Glutamatergic neuron (in vitro differentiated cells): ENCODE measurements at regions not wholly inside any gene's neighbourhood (a gene's known extent, or its start where the extent isn't known, plus 50 kb on each side); places are given as distances from the start of the nearest gene placed in this dataset.
"Not testable (repeated sequence)": the region's sequence is repeated elsewhere in the genome, so short reads cannot be mapped to it uniquely, and the experiment has no call there.

Experiments used
- DNase-seq: peaks from one replicate; pipeline ENCODE4 v3.0.0; 2022
- H3K27ac Mint-ChIP-seq: one replicate; pipeline ENCODE4 v1.8.0; 2020; ENCODE audit warnings: mild to moderate bottlenecking, mixed read lengths, inconsistent platforms; ENCODE audit not compliant: unreplicated experiment
- H3K27me3 Mint-ChIP-seq: one replicate; pipeline ENCODE4 v1.8.0; 2020; ENCODE audit warnings: mild to moderate bottlenecking, moderate library complexity, mixed read lengths, inconsistent platforms; ENCODE audit not compliant: unreplicated experiment
- H3K36me3 Mint-ChIP-seq: one replicate; pipeline ENCODE4 v1.8.0; 2020; ENCODE audit warnings: mild to moderate bottlenecking, mixed read lengths, inconsistent platforms; ENCODE audit not compliant: unreplicated experiment
- H3K4me1 Mint-ChIP-seq: one replicate; pipeline ENCODE4 v1.8.0; 2020; ENCODE audit warnings: mild to moderate bottlenecking, low read depth, mixed read lengths, inconsistent platforms; ENCODE audit not compliant: unreplicated experiment
- H3K4me3 Mint-ChIP-seq: one replicate; pipeline ENCODE4 v1.8.0; 2020; ENCODE audit warnings: mild to moderate bottlenecking, mixed read lengths, inconsistent platforms; ENCODE audit not compliant: unreplicated experiment
- H3K9me3 Mint-ChIP-seq: one replicate; pipeline ENCODE4 v1.8.0; 2020; ENCODE audit warnings: mild to moderate bottlenecking, moderate library complexity, mixed read lengths, inconsistent platforms; ENCODE audit not compliant: unreplicated experiment
- TF ChIP-seq, protein P1 (sequence below): fragments of 200-600 bp; sonication (generic); IDR thresholded peaks from one replicate; pipeline ENCODE4 v1.5.0; 2021; ENCODE audit not compliant: partially characterized antibody, unreplicated experiment

DNA sequence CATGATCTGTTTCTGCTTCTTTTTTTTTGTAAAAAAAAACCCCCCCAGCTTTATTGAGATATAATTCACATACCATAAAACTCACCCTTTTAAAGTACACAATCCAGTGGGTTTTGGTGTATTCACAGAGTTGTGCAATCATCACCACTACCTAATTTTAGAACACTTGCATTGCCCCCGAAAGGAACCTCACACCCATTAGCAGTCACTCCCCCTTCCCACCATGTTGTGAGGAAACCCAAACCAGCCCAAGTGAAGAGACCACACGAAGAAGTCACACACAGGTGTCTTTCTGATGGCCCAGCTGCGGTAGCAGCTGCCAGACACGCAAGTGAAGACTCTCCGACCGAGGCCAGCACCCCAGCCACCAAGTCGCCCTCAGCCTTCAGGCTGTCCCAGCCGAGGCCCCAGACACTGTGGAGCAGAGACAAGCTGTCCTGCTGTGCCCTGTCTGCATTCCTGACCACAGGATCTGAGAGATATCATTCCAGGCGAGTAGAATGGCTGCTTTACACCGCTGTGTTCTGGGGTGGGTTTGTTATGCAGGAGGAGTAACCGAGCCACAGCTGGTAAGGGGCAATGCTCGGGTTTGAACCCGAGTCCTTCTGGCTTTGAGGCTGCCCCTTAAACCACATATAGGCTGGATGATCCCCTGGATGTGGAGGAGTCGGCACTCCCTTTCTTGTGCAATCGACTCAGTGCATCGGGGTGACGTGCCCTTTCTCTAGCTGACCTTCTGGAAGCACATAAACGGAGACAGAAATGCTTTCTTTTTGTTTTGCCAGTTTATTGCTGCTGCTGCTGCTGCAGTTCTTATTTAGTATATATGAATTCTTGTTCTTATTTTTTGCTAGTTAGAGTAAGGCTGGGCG, 59.1 kb upstream of the PTPN1 start:
- H3K4me3 Mint-ChIP-seq, result no peak overlapping the region
- no peaks in the 10 kb centered on the region for H3K36me3 Mint-ChIP-seq
- no peaks in the 10 kb centered on the region for H3K4me1 Mint-ChIP-seq
- no peak overlapping the region for H3K27ac Mint-ChIP-seq
- TF ChIP-seq, protein P1, sequence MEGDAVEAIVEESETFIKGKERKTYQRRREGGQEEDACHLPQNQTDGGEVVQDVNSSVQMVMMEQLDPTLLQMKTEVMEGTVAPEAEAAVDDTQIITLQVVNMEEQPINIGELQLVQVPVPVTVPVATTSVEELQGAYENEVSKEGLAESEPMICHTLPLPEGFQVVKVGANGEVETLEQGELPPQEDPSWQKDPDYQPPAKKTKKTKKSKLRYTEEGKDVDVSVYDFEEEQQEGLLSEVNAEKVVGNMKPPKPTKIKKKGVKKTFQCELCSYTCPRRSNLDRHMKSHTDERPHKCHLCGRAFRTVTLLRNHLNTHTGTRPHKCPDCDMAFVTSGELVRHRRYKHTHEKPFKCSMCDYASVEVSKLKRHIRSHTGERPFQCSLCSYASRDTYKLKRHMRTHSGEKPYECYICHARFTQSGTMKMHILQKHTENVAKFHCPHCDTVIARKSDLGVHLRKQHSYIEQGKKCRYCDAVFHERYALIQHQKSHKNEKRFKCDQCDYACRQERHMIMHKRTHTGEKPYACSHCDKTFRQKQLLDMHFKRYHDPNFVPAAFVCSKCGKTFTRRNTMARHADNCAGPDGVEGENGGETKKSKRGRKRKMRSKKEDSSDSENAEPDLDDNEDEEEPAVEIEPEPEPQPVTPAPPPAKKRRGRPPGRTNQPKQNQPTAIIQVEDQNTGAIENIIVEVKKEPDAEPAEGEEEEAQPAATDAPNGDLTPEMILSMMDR, result no peak
- H3K27me3 Mint-ChIP-seq, result peaks cover 3% of the 10 kb centered on the region
- peaks cover 5% of the 10 kb centered on the region for H3K9me3 Mint-ChIP-seq
- no peak for DNase-seq

DNA sequence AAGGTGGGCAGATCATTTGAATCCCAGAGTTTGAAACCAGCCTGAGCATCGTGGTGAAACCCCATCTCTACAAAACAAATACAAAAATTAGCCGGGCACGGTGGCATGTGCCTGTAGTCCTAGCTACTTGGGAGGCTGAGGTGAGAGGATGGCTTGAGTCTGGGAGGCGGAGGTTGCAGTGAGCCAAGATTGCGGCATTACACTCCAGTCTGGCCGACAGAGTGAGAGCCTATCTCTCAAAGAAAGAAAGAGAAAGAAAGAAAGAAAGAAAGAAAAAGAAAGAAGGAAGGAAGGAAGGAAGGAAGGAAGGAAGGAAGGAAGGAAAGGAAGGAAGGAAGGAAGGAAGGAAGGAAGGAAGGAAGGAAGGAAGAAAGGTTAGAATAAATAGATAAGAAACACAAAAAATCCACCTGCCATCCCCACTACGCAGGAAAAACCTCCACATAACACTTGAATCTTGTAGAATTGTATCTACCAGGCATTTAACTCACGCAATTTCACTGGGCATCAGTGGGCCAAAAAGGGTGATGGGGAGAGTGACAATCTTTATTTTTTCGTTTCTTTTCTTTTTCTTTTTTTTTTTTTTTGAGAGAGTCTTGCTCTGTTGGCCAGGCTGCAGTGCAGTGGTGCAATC, 58.3 kb upstream of the PTPN1 start:
- H3K36me3 Mint-ChIP-seq, DNase-seq, H3K4me1 Mint-ChIP-seq, H3K9me3 Mint-ChIP-seq, H3K4me3 Mint-ChIP-seq, H3K27me3 Mint-ChIP-seq, H3K27ac Mint-ChIP-seq: not testable (repeated sequence)

DNA sequence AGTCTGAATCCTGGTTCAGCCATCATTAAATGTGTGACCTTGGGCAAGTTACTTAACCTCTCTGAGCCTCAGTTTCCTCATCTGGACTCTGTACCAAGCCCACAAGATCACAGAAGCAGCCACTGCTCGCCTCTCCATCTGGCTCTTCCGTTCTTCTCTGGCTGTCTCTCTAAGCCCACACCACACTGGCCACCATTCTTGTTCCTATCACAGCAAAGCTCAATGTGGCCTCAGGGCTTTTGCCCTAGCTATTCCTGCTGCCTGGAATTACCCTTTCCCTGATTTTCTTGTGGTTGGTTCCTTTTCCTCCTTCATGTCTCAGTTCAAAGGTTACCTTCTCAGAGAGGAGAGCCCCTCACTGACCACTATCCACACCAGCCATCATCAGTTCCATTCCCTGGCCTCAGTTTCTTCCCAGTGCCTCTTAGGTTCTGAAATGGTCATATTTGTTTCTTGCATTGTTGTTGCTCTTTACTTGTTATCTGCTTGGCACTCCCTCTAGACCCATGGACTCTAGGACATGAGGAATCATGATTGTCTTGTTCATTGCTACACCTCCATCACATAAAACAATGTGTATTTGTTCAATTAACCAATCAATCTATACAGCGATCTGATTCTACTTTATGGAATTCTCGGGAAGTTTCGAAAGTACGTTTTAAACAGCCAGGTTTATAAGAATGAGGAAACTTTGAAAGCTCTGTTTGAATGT, 56.5 kb upstream of the PTPN1 start:
- DNase-seq, result no peak
- TF ChIP-seq, protein P1, result no peak
- Mint-ChIP-seq H3K36me3 (no peaks in the 10 kb centered on the region), H3K4me3 (no peak overlapping the region), H3K9me3 (peaks cover under 1% of the 10 kb centered on the region), H3K27ac (no peak overlapping the region), H3K27me3 (no peaks in the 10 kb centered on the region), H3K4me1 (no peaks in the 10 kb centered on the region)

DNA sequence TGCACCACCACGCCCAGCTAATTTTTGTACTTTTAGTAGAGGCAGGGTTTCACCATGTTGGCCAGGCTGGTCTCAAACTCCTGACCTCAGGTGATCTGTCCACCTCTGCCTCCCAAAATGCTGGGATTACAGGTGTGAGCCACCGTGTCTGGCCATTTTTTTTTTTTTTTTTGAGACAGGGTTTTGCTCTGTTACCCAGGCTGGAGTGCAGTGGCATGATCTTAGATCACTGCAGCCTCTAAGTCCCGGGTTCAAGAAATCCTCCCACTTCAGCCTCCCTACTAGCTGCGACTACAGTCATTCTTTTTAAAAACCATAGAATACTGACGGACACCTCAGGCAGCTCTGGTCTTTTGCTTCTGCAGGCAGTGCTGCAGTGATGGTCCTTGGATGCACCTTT, 54.9 kb upstream of the PTPN1 start:
- H3K27me3 Mint-ChIP-seq, H3K4me3 Mint-ChIP-seq, H3K9me3 Mint-ChIP-seq, H3K4me1 Mint-ChIP-seq, DNase-seq, H3K27ac Mint-ChIP-seq, H3K36me3 Mint-ChIP-seq: not testable (repeated sequence)

DNA sequence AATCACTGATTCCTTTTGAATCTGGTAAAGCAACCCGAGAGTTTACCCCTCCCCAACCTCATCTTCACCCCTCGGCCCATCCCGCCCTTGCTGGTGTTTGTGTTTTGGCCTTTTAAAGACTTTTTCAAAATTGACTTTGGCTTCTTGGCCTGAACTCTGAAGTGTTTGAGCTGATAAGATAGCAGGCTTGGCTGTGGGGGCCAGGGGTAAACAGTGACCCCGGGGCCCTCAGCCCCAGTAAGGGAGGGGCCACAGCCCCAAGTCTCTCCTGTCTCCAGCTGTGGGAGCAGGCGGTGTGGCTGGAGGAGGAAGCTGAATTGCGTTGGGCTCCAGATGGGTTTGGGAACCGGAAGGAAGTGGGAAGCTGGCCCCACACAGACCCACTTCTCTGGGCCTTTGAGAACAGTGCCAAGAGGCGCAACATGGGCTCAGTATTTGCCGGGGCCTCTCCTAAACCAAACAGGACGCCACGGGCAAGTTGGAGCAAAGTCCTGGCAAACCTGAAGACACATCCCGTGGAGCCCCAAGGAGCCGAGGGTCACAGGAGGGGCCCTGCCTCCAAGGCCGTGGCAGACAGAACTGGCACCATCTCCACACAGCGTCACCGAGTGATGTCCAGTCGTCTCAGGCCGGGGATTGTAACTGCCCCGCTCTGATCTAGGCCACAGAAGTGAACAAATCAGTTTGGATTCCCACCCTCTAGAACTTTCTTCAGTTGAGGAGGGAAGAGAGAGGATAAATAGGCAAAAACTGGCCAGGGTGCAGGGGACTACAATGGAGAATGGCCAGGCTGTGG, 54.3 kb upstream of the PTPN1 start:
- H3K4me1 Mint-ChIP-seq, result no peaks in the 10 kb centered on the region
- H3K27me3 Mint-ChIP-seq, result no peaks in the 10 kb centered on the region
- TF ChIP-seq, protein P1, result no peak
- H3K36me3 Mint-ChIP-seq, result no peaks in the 10 kb centered on the region
- no peaks in the 10 kb centered on the region for H3K9me3 Mint-ChIP-seq
- H3K4me3 Mint-ChIP-seq, result no peak overlapping the region
- DNase-seq, result no peak
- H3K27ac Mint-ChIP-seq, result no peak overlapping the region
